ENCODE measurements at regions not wholly inside any gene's neighbourhood (a gene's known extent, or its start where the extent isn't known, plus 50 kb on each side); places are given as distances from the start of the nearest gene placed in this dataset.

GRCh38 chr5:93236807-93237421, 344.1 kb downstream of the NR2F1-AS1 start:
- DNase-seq (ENCODE audit: low spot score), result no peak
- Mint-ChIP-seq H3K4me3 (ENCODE audit: unreplicated experiment) (no peak overlapping the region), H3K4me1 (ENCODE audit: low read depth) (no peaks in the 10 kb centered on the region), H3K27ac (ENCODE audit: unreplicated experiment) (no peak overlapping the region), H3K36me3 (ENCODE audit: low read depth) (no peaks in the 10 kb centered on the region), H3K27me3 (ENCODE audit: low read depth) (no peaks in the 10 kb centered on the region), H3K9me3 (ENCODE audit: low read depth) (peaks cover 16% of the 10 kb centered on the region)
- TF ChIP-seq CTCF (IDR thresholded peaks at IDR 0.05), result no peak

GRCh38 chr5:93235761-93236160, 345.3 kb downstream of the NR2F1-AS1 start:
- Mint-ChIP-seq H3K9me3 (ENCODE audit: low read depth) (peaks cover 16% of the 10 kb centered on the region), H3K36me3 (ENCODE audit: low read depth) (no peaks in the 10 kb centered on the region), H3K27ac (ENCODE audit: unreplicated experiment) (no peak overlapping the region), H3K4me3 (ENCODE audit: unreplicated experiment) (no peak overlapping the region), H3K27me3 (ENCODE audit: low read depth) (no peaks in the 10 kb centered on the region), H3K4me1 (ENCODE audit: low read depth) (no peaks in the 10 kb centered on the region)
- DNase-seq (ENCODE audit: low spot score), result no peak
- TF ChIP-seq CTCF (IDR thresholded peaks at IDR 0.05), result no peak

- H3K36me3 Mint-ChIP-seq (ENCODE audit: low read depth), result no peaks in the 10 kb centered on the region
- H3K27ac Mint-ChIP-seq (ENCODE audit: unreplicated experiment), result no peak overlapping the region
- no peaks in the 10 kb centered on the region for H3K9me3 Mint-ChIP-seq (ENCODE audit: low read depth)
- H3K27me3 Mint-ChIP-seq (ENCODE audit: low read depth), result no peaks in the 10 kb centered on the region
- no peak overlapping the region for H3K4me3 Mint-ChIP-seq (ENCODE audit: unreplicated experiment)
- no peaks in the 10 kb centered on the region for H3K4me1 Mint-ChIP-seq (ENCODE audit: low read depth)
- no peak for DNase-seq (ENCODE audit: low spot score)
- TF ChIP-seq CTCF (IDR thresholded peaks at IDR 0.05), result no peak
Measured at GRCh38 chr5:93226202-93226735, 354.8 kb downstream of the NR2F1-AS1 start.

GRCh38 chr5:93225748-93226147, 355.3 kb downstream of the NR2F1-AS1 start:
- TF ChIP-seq CTCF (IDR thresholded peaks at IDR 0.05), result no peak
- Mint-ChIP-seq H3K4me1 (ENCODE audit: low read depth) (no peaks in the 10 kb centered on the region), H3K36me3 (ENCODE audit: low read depth) (no peaks in the 10 kb centered on the region), H3K9me3 (ENCODE audit: low read depth) (no peaks in the 10 kb centered on the region), H3K4me3 (ENCODE audit: unreplicated experiment) (no peak overlapping the region), H3K27me3 (ENCODE audit: low read depth) (no peaks in the 10 kb centered on the region), H3K27ac (ENCODE audit: unreplicated experiment) (no peak overlapping the region)
- no peak for DNase-seq (ENCODE audit: low spot score)

- no peaks in the 10 kb centered on the region for H3K4me1 Mint-ChIP-seq (ENCODE audit: low read depth)
- H3K36me3 Mint-ChIP-seq (ENCODE audit: low read depth), result no peaks in the 10 kb centered on the region
- no peak for DNase-seq (ENCODE audit: low spot score)
- no peaks in the 10 kb centered on the region for H3K9me3 Mint-ChIP-seq (ENCODE audit: low read depth)
- no peaks in the 10 kb centered on the region for H3K27me3 Mint-ChIP-seq (ENCODE audit: low read depth)
- no peak for TF ChIP-seq CTCF (IDR thresholded peaks at IDR 0.05)
- no peak overlapping the region for H3K4me3 Mint-ChIP-seq (ENCODE audit: unreplicated experiment)
- no peak overlapping the region for H3K27ac Mint-ChIP-seq (ENCODE audit: unreplicated experiment)
Measured at GRCh38 chr5:93224624-93225023, 356.4 kb downstream of the NR2F1-AS1 start.
